SJCRH30 (cell line): ENCODE measurements at regions not wholly inside any gene's neighbourhood (a gene's known extent, or its start where the extent isn't known, plus 50 kb on each side); places are given as distances from the start of the nearest gene placed in this dataset.
"Not testable (repeated sequence)": the region's sequence is repeated elsewhere in the genome, so short reads cannot be mapped to it uniquely, and the experiment has no call there.

Experiments used
- DNase-seq, 2 experiments: peaks; one replicate each; pipeline ENCODE4 v3.0.0-alpha.2; 2015 to 2020
- H3K27ac ChIP-seq: fragments of 250-450 bp; sonication (Bioruptor Pico); 2 replicates; pipeline ENCODE4 v1.5.1; 2020; ENCODE audit warnings: mild to moderate bottlenecking, moderate library complexity
- H3K27me3 ChIP-seq: fragments of 250-450 bp; sonication (Bioruptor Pico); 2 replicates; pipeline ENCODE4 v1.5.1; 2020; ENCODE audit warnings: mild to moderate bottlenecking, moderate library complexity
- H3K36me3 ChIP-seq: fragments of 250-450 bp; sonication (Bioruptor Pico); 2 replicates; pipeline ENCODE4 v1.5.1; 2020; ENCODE audit warnings: mild to moderate bottlenecking, moderate library complexity
- H3K4me1 ChIP-seq: fragments of 250-450 bp; sonication (Bioruptor Pico); 2 replicates; pipeline ENCODE4 v1.5.1; 2020; ENCODE audit warnings: mild to moderate bottlenecking, moderate library complexity
- H3K4me3 ChIP-seq: fragments of 250-450 bp; sonication (Bioruptor Pico); 2 replicates; pipeline ENCODE4 v1.5.1; 2020; ENCODE audit warnings: mild to moderate bottlenecking, moderate library complexity
- H3K9me3 ChIP-seq: fragments of 250-450 bp; sonication (Bioruptor Pico); replicated peaks from 2 replicates; pipeline ENCODE4 v1.5.1; 2020; ENCODE audit warnings: mild to moderate bottlenecking, moderate library complexity

GRCh38 chr3:124322309-124322880, 330.5 kb upstream of the ROPN1 start:
- no peak overlapping the region for H3K4me3 ChIP-seq
- no peaks in the 10 kb centered on the region for H3K27me3 ChIP-seq
- no peak overlapping the region for H3K27ac ChIP-seq
- no peaks in the 10 kb centered on the region for H3K36me3 ChIP-seq
- DNase-seq: peak in 1 of 2 experiments; percentile 6
- peaks cover 22% of the 10 kb centered on the region for H3K4me1 ChIP-seq
- H3K9me3 ChIP-seq: no peaks in the 10 kb centered on the region

- peaks cover 22% of the 10 kb centered on the region for H3K4me1 ChIP-seq
- H3K36me3 ChIP-seq: no peaks in the 10 kb centered on the region
- no peaks in the 10 kb centered on the region; the same call in 1 of the 2 replicates for H3K9me3 ChIP-seq
- no peak overlapping the region for H3K27ac ChIP-seq
- DNase-seq: peak; percentile 41 to 45
- H3K4me3 ChIP-seq: no peak overlapping the region
- no peaks in the 10 kb centered on the region for H3K27me3 ChIP-seq
Observed at GRCh38 chr3:124322966-124323365, 331.0 kb upstream of the ROPN1 start.

GRCh38 chr3:124325248-124325647, 333.3 kb upstream of the ROPN1 start:
- peaks cover 22% of the 10 kb centered on the region for H3K4me1 ChIP-seq
- no peak for DNase-seq
- no peaks in the 10 kb centered on the region for H3K27me3 ChIP-seq
- H3K36me3 ChIP-seq: no peaks in the 10 kb centered on the region; the same call in 1 of the 2 replicates
- no peaks in the 10 kb centered on the region; the same call in 1 of the 2 replicates for H3K9me3 ChIP-seq
- H3K27ac ChIP-seq: no peak overlapping the region
- H3K4me3 ChIP-seq: no peak overlapping the region

GRCh38 chr3:124329723-124330122, 337.8 kb upstream of the ROPN1 start:
- no peak overlapping the region for H3K27ac ChIP-seq
- no peaks in the 10 kb centered on the region for H3K27me3 ChIP-seq
- no peaks in the 10 kb centered on the region; the same call in 1 of the 2 replicates for H3K9me3 ChIP-seq
- H3K4me3 ChIP-seq: no peak overlapping the region
- DNase-seq: no peak
- no peaks in the 10 kb centered on the region for H3K4me1 ChIP-seq
- no peaks in the 10 kb centered on the region; the same call in 1 of the 2 replicates for H3K36me3 ChIP-seq

GRCh38 chr3:124333931-124334640, 342.2 kb upstream of the ROPN1 start:
- Histone ChIP-seq H3K27me3 (no peaks in the 10 kb centered on the region), H3K4me3 (no peak overlapping the region), H3K27ac (no peak overlapping the region), H3K4me1 (no peaks in the 10 kb centered on the region), H3K9me3 (no peaks in the 10 kb centered on the region), H3K36me3 (no peaks in the 10 kb centered on the region; the same call in 1 of the 2 replicates)
- DNase-seq: no peak

GRCh38 chr3:124336067-124336656, 344.2 kb upstream of the ROPN1 start:
- Histone ChIP-seq H3K36me3 (no peaks in the 10 kb centered on the region), H3K4me1 (no peaks in the 10 kb centered on the region), H3K4me3 (no peak overlapping the region), H3K9me3 (no peaks in the 10 kb centered on the region), H3K27me3 (no peaks in the 10 kb centered on the region), H3K27ac (no peak overlapping the region)
- DNase-seq: no peak

GRCh38 chr3:124345845-124346244, 353.9 kb upstream of the ROPN1 start:
- H3K36me3 ChIP-seq: no peaks in the 10 kb centered on the region
- DNase-seq: no peak
- no peak overlapping the region for H3K4me3 ChIP-seq
- H3K27ac ChIP-seq: no peak overlapping the region
- no peaks in the 10 kb centered on the region for H3K4me1 ChIP-seq
- no peaks in the 10 kb centered on the region for H3K9me3 ChIP-seq
- H3K27me3 ChIP-seq: no peaks in the 10 kb centered on the region

GRCh38 chr3:124346487-124346886, 354.6 kb upstream of the ROPN1 start:
- no peak for DNase-seq
- Histone ChIP-seq H3K4me1 (peaks cover 6% of the 10 kb centered on the region), H3K27me3 (no peaks in the 10 kb centered on the region), H3K9me3 (no peaks in the 10 kb centered on the region), H3K4me3 (no peak overlapping the region), H3K27ac (no peak overlapping the region), H3K36me3 (no peaks in the 10 kb centered on the region)

- Histone ChIP-seq H3K9me3 (no peaks in the 10 kb centered on the region), H3K4me3 (no peak overlapping the region), H3K27ac (no peak overlapping the region), H3K4me1 (peaks cover 16% of the 10 kb centered on the region), H3K27me3 (no peaks in the 10 kb centered on the region), H3K36me3 (no peaks in the 10 kb centered on the region)
- no peak for DNase-seq
Observed at GRCh38 chr3:124347418-124347817, 355.5 kb upstream of the ROPN1 start.

GRCh38 chr3:124348555-124348954, 356.6 kb upstream of the ROPN1 start:
- not testable (repeated sequence) for H3K9me3 ChIP-seq, H3K27me3 ChIP-seq, H3K36me3 ChIP-seq, H3K27ac ChIP-seq, DNase-seq, H3K4me3 ChIP-seq
- peaks cover 25% of the 10 kb centered on the region for H3K4me1 ChIP-seq

GRCh38 chr3:124351430-124352148, 359.7 kb upstream of the ROPN1 start:
- no peaks in the 10 kb centered on the region for H3K9me3 ChIP-seq
- peak; percentile 84 to 92 for DNase-seq
- no peaks in the 10 kb centered on the region for H3K27me3 ChIP-seq
- peak overlapping the region; percentile 81 for H3K27ac ChIP-seq
- H3K4me3 ChIP-seq: no peak overlapping the region; the same call in 1 of the 2 replicates
- H3K4me1 ChIP-seq: peaks cover 36% of the 10 kb centered on the region
- H3K36me3 ChIP-seq: no peaks in the 10 kb centered on the region

- Histone ChIP-seq H3K36me3 (no peaks in the 10 kb centered on the region), H3K4me3 (no peak overlapping the region; the same call in 1 of the 2 replicates), H3K4me1 (peaks cover 36% of the 10 kb centered on the region), H3K27ac (peak overlapping the region; percentile 81), H3K9me3 (no peaks in the 10 kb centered on the region), H3K27me3 (no peaks in the 10 kb centered on the region)
- peak; percentile 58 to 84 for DNase-seq
Observed at GRCh38 chr3:124352149-124352539, 360.2 kb upstream of the ROPN1 start.

- H3K4me1 ChIP-seq: peaks cover 36% of the 10 kb centered on the region
- H3K4me3 ChIP-seq: no peak overlapping the region
- DNase-seq: no peak
- no peaks in the 10 kb centered on the region for H3K36me3 ChIP-seq
- no peaks in the 10 kb centered on the region for H3K27me3 ChIP-seq
- H3K27ac ChIP-seq: peak overlapping the region; percentile 81
- H3K9me3 ChIP-seq: no peaks in the 10 kb centered on the region
Observed at GRCh38 chr3:124353691-124354090, 361.8 kb upstream of the ROPN1 start.

GRCh38 chr3:124354150-124354549, 362.2 kb upstream of the ROPN1 start:
- DNase-seq: peak in 1 of 2 experiments; percentile 36
- peak overlapping the region; percentile 81 for H3K27ac ChIP-seq
- no peaks in the 10 kb centered on the region for H3K36me3 ChIP-seq
- H3K4me1 ChIP-seq: peaks cover 36% of the 10 kb centered on the region
- H3K4me3 ChIP-seq: no peak overlapping the region
- no peaks in the 10 kb centered on the region for H3K27me3 ChIP-seq
- H3K9me3 ChIP-seq: no peaks in the 10 kb centered on the region

- no peak for DNase-seq
- Histone ChIP-seq H3K27me3 (no peaks in the 10 kb centered on the region), H3K9me3 (no peaks in the 10 kb centered on the region), H3K4me1 (peaks cover 28% of the 10 kb centered on the region), H3K27ac (no peak overlapping the region), H3K4me3 (no peak overlapping the region), H3K36me3 (no peaks in the 10 kb centered on the region)
Observed at GRCh38 chr3:124358156-124358555, 366.2 kb upstream of the ROPN1 start.
